Activated naive CD4-positive, alpha-beta T cell treated with anti-CD3 and anti-CD28 coated beads, Interleukin-2, amount 50 U/mL, for 24 hours (primary cell): ENCODE measurements at regions not wholly inside any gene's neighbourhood (a gene's known extent, or its start where the extent isn't known, plus 50 kb on each side); places are given as distances from the start of the nearest gene placed in this dataset.

Source experiments
- H3K27ac Mint-ChIP-seq: one replicate; pipeline ENCODE4 v1.8.0; 2021; ENCODE audit warnings: mild to moderate bottlenecking, mixed read lengths
- H3K27me3 Mint-ChIP-seq: one replicate; pipeline ENCODE4 v1.8.0; 2021; ENCODE audit warnings: mixed read lengths
- H3K36me3 Mint-ChIP-seq: one replicate; pipeline ENCODE4 v1.8.0; 2021; ENCODE audit warnings: mixed read lengths
- H3K4me1 Mint-ChIP-seq: one replicate; pipeline ENCODE4 v1.8.0; 2021; ENCODE audit warnings: mixed read lengths
- H3K4me3 Mint-ChIP-seq: one replicate; pipeline ENCODE4 v1.8.0; 2021; ENCODE audit warnings: mild to moderate bottlenecking, mixed read lengths
- H3K9me3 Mint-ChIP-seq: one replicate; pipeline ENCODE4 v1.8.0; 2021; ENCODE audit warnings: mixed read lengths

- Mint-ChIP-seq H3K36me3 (no peaks in the 10 kb centered on the region), H3K27ac (no peak overlapping the region), H3K4me1 (peaks cover 30% of the 10 kb centered on the region), H3K4me3 (no peak overlapping the region), H3K27me3 (peaks cover 11% of the 10 kb centered on the region), H3K9me3 (no peaks in the 10 kb centered on the region)
These were observed 59.0 kb upstream of the BACE2 start for GRCh38 chr21:41108668-41109585.

GRCh38 chr21:41110161-41110560, 57.8 kb upstream of the BACE2 start:
- peaks cover 4% of the 10 kb centered on the region for H3K27me3 Mint-ChIP-seq
- peaks cover 30% of the 10 kb centered on the region for H3K4me1 Mint-ChIP-seq
- no peak overlapping the region for H3K27ac Mint-ChIP-seq
- no peaks in the 10 kb centered on the region for H3K9me3 Mint-ChIP-seq
- H3K4me3 Mint-ChIP-seq: no peak overlapping the region
- H3K36me3 Mint-ChIP-seq: no peaks in the 10 kb centered on the region

- no peak overlapping the region for H3K27ac Mint-ChIP-seq
- no peaks in the 10 kb centered on the region for H3K27me3 Mint-ChIP-seq
- H3K36me3 Mint-ChIP-seq: no peaks in the 10 kb centered on the region
- peaks cover 30% of the 10 kb centered on the region for H3K4me1 Mint-ChIP-seq
- no peak overlapping the region for H3K4me3 Mint-ChIP-seq
- no peaks in the 10 kb centered on the region for H3K9me3 Mint-ChIP-seq
These were observed 57.3 kb upstream of the BACE2 start for GRCh38 chr21:41110664-41111063.

GRCh38 chr21:41111681-41112080, 56.3 kb upstream of the BACE2 start:
- Mint-ChIP-seq H3K4me1 (peaks cover 30% of the 10 kb centered on the region), H3K27ac (peak overlapping the region; percentile 48), H3K36me3 (no peaks in the 10 kb centered on the region), H3K9me3 (no peaks in the 10 kb centered on the region), H3K27me3 (no peaks in the 10 kb centered on the region), H3K4me3 (peak overlapping the region; percentile 66)

DNA sequence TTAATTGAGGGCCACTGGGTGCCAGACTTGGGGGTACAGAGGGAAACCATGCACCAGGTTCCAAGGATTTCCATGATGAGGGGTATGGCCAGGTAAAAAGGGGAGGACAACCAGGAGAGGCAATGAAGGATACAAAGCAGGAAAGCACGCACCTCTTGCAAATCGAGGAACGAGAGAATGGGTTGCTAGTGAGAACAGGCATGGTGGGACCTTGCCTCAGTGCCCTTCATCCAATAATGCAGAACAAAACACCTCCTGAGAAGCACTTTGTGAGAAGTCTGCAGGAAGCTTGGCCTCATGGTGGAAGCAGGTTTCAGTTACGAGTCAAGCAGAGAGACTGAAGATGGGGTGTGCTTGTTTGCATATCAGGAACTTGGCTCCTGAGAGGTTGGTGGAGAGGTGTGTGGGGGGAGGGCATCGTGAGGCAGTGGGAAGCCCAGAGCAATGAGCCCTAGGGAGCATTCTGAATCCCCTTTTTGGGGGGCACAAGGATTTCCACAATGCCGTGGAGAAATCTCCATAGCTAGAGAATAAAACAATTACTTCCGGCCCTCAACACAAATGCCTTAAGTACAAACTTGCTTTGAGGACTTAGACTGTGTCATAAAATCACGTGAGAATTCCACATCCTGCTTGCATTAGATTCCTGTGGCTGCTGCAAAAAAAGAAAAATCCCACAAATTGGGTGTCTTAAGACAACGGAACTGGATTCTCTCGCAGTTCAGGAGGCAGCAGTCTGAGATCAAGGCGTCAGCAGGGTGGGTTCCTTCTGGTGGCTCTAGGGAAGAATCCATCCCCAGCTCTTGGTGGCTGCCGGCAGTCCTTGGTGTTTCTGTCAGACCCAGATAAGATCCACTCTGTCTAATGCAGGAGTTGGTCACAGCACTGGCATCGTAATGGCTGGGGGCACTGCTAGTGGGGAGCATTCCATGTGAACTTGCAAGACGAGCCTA, 54.9 kb upstream of the BACE2 start:
- no peaks in the 10 kb centered on the region for H3K36me3 Mint-ChIP-seq
- no peak overlapping the region for H3K27ac Mint-ChIP-seq
- H3K27me3 Mint-ChIP-seq: no peaks in the 10 kb centered on the region
- H3K9me3 Mint-ChIP-seq: no peaks in the 10 kb centered on the region
- peak overlapping the region; percentile 76 for H3K4me3 Mint-ChIP-seq
- H3K4me1 Mint-ChIP-seq: peaks cover 30% of the 10 kb centered on the region

GRCh38 chr21:41115851-41116250, 52.1 kb upstream of the BACE2 start:
- H3K4me1 Mint-ChIP-seq: peaks cover 26% of the 10 kb centered on the region
- H3K9me3 Mint-ChIP-seq: no peaks in the 10 kb centered on the region
- no peak overlapping the region for H3K27ac Mint-ChIP-seq
- no peak overlapping the region for H3K4me3 Mint-ChIP-seq
- peaks cover 6% of the 10 kb centered on the region for H3K27me3 Mint-ChIP-seq
- no peaks in the 10 kb centered on the region for H3K36me3 Mint-ChIP-seq
